Stimulated activated CD4-positive, alpha-beta T cell treated with anti-CD3 and anti-CD28 coated beads, Interleukin-15, amount 100 ng/mL, for 48 hours (primary cell): ENCODE measurements at regions not wholly inside any gene's neighbourhood (a gene's known extent, or its start where the extent isn't known, plus 50 kb on each side); places are given as distances from the start of the nearest gene placed in this dataset.

Experiments
- DNase-seq, 2 donors: peaks; one replicate each; pipeline ENCODE4 v3.0.0-alpha.2; 2020; ENCODE audit warnings: low read depth in 2 of 2

DNA sequence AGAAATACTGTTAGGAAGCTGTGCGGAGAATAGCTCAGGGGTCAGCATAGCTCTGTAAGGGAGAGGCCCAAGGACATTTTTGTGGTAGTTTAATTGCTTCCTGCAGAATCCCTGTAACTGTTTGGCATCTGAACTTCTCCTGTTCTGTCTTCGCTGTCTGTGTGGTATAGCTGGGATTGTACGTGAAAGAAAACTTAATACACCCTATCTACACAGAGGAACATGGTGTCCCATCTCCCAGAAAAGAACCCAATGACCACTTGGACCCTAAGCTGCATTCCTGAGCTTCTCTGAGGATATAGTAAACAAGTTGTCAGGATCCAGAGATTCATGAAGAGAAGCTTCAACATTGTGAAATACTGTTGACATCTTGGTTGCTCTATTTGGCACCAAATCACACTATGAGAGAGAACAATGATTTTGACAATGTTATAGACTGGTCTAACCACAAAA, 81.3 kb downstream of the CDC42EP3 start:
- no peak for DNase-seq
